ENCODE measurements at regions not wholly inside any gene's neighbourhood (a gene's known extent, or its start where the extent isn't known, plus 50 kb on each side); places are given as distances from the start of the nearest gene placed in this dataset.

DNA sequence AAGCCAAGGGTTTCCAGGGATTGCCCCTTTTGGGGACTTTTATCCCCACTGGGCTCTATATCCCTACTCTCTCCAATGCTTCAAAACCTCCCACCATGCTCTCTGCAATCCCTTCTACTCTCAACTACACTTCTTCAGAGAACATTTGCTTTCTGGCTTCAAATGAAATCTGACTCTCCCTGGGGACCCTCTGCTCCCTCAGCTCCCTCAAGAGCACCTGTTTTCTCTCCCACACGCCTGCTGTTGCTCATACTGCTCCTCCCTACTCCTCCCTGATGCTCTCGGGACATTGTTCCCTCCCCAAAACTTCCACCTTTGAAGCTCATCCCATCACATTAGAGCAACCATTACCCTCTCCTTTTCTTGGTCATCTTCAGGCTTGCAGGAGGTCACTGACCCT is 344.9 kb downstream of the CDK5RAP2 start:
- Histone ChIP-seq H3K23ac (ENCODE audit: insufficient read length, low read depth, low read length) (no peak overlapping the region), H4K8ac (replicated peaks; ENCODE audit: insufficient read length, low read depth, low read length) (no peak overlapping the region)
- H3K4me3 Mint-ChIP-seq, result no peak overlapping the region

More for the DNA sequence above, 344.9 kb downstream of the CDK5RAP2 start:
- TF ChIP-seq, protein P1, sequence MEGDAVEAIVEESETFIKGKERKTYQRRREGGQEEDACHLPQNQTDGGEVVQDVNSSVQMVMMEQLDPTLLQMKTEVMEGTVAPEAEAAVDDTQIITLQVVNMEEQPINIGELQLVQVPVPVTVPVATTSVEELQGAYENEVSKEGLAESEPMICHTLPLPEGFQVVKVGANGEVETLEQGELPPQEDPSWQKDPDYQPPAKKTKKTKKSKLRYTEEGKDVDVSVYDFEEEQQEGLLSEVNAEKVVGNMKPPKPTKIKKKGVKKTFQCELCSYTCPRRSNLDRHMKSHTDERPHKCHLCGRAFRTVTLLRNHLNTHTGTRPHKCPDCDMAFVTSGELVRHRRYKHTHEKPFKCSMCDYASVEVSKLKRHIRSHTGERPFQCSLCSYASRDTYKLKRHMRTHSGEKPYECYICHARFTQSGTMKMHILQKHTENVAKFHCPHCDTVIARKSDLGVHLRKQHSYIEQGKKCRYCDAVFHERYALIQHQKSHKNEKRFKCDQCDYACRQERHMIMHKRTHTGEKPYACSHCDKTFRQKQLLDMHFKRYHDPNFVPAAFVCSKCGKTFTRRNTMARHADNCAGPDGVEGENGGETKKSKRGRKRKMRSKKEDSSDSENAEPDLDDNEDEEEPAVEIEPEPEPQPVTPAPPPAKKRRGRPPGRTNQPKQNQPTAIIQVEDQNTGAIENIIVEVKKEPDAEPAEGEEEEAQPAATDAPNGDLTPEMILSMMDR (conservative IDR thresholded peaks at IDR 0.05), result no peak
- no peak overlapping the region for H3K56ac ChIP-seq (ENCODE audit: insufficient read length, low read depth, low read length)
- no CpG with 5 or more reads among the region's 2 CpGs for WGBS (ENCODE audit: extremely low coverage, insufficient read length, low lambda C conversion rate)
- no peak overlapping the region for H4K5ac ChIP-seq (ENCODE audit: insufficient read length, low read depth, low read length)
- H2BK15ac ChIP-seq (ENCODE audit: low read depth, low read length), result no peak overlapping the region
- H2AFZ ChIP-seq (ENCODE audit: low read length), result no peak overlapping the region
- H3K14ac ChIP-seq (ENCODE audit: insufficient read depth, low read length), result no peak overlapping the region
- H2AK5ac ChIP-seq (ENCODE audit: insufficient read length, low read length), result no peak overlapping the region
- H3K27me3 ChIP-seq (ENCODE audit: insufficient read depth, low read length), result no peaks in the 10 kb centered on the region; the same call in 1 of the 2 replicates
- no peak overlapping the region for H3K4ac ChIP-seq (ENCODE audit: low read depth, low read length)
- H3K27ac Mint-ChIP-seq, result no peak overlapping the region
- H3T11ph ChIP-seq (ENCODE audit: low read length), result no peak overlapping the region
- H3K79me1 ChIP-seq (ENCODE audit: insufficient read depth, low read depth, low read length, poor library complexity, severe bottlenecking), result no peaks in the 10 kb centered on the region
- H3K9me3 Mint-ChIP-seq, result no peaks in the 10 kb centered on the region
- H2BK12ac ChIP-seq (ENCODE audit: insufficient read length, low read depth, low read length), result no peak overlapping the region
- peaks cover 9% of the 10 kb centered on the region for H3K27me3 Mint-ChIP-seq (ENCODE audit: low read depth)
- H3K18ac ChIP-seq (ENCODE audit: insufficient read length, low read depth, low read length), result no peak overlapping the region
- no peaks in the 10 kb centered on the region for H3K23me2 ChIP-seq (ENCODE audit: insufficient read length, low read depth, low read length, poor library complexity, severe bottlenecking)
- H3K4me1 ChIP-seq (ENCODE audit: insufficient read depth, low read length), result no peaks in the 10 kb centered on the region
- no peaks in the 10 kb centered on the region for H3K36me3 Mint-ChIP-seq (ENCODE audit: insufficient read depth in 1 of 3, low read depth in 3 of 3)
- no peak for DNase-seq
- H3K9ac ChIP-seq (ENCODE audit: extremely low read depth, insufficient read length, low read length), result no peak overlapping the region
- H2BK120ac ChIP-seq (ENCODE audit: low read depth, low read length, poor library complexity, severe bottlenecking), result no peak overlapping the region
- H3K4me2 ChIP-seq (ENCODE audit: insufficient read depth, insufficient read length, low read length), result no peak overlapping the region
- no peak overlapping the region for H2BK20ac ChIP-seq (ENCODE audit: low read depth, low read length, poor library complexity, severe bottlenecking)
- no peak overlapping the region for H2BK5ac ChIP-seq (ENCODE audit: insufficient read length, low read length)
- no peaks in the 10 kb centered on the region for H4K20me1 ChIP-seq (ENCODE audit: control insufficient read depth, insufficient read depth, insufficient read length)
- no peak overlapping the region for H4K91ac ChIP-seq (ENCODE audit: insufficient read length, low read depth, low read length)
- H3K9me3 ChIP-seq (ENCODE audit: control insufficient read depth, low read depth, low read length), result no peaks in the 10 kb centered on the region
- H3K4me1 Mint-ChIP-seq, result peaks cover 2 to 3% of the 10 kb centered on the region in 2 experiments
- no peaks in the 10 kb centered on the region for H3K79me2 ChIP-seq (ENCODE audit: insufficient read depth, low read length)
- H3K27ac ChIP-seq (ENCODE audit: insufficient read length, low read depth, low read length), result no peak overlapping the region

Data from H9 (cell line).